ENCODE measurements at regions not wholly inside any gene's neighbourhood (a gene's known extent, or its start where the extent isn't known, plus 50 kb on each side); places are given as distances from the start of the nearest gene placed in this dataset.

- no peaks in the 10 kb centered on the region for H3K4me1 Mint-ChIP-seq
- H3K27ac Mint-ChIP-seq = no peak overlapping the region
- no peak for DNase-seq
- H3K4me3 Mint-ChIP-seq = no peak overlapping the region
- no peak for ATAC-seq
- POLR2A ChIA-PET = no interaction called here
- H3K9me3 Mint-ChIP-seq = peaks cover 0 to 7% (median 0%) of the 10 kb centered on the region in 9 donors
- peaks cover 12 to 45% (median 26%) of the 10 kb centered on the region in 5 donors for H3K27me3 Mint-ChIP-seq
- H3K36me3 Mint-ChIP-seq = no peaks in the 10 kb centered on the region
These were observed 60.4 kb downstream of the FOXI2 start for GRCh38 chr10:127797339-127797738.

- DNase-seq (no peak), ATAC-seq (no peak)
- no peaks in the 10 kb centered on the region for H3K36me3 Mint-ChIP-seq
- peak overlapping the region in 1 of 10 donors; percentile 88 for H3K27ac Mint-ChIP-seq
- no peaks in the 10 kb centered on the region for H3K4me1 Mint-ChIP-seq
- no peak overlapping the region for H3K4me3 Mint-ChIP-seq
- H3K9me3 Mint-ChIP-seq = peaks cover 0 to 7% (median 0%) of the 10 kb centered on the region in 9 donors
- H3K27me3 Mint-ChIP-seq = peaks cover 12 to 49% (median 29%) of the 10 kb centered on the region in 5 donors
- POLR2A ChIA-PET = no interaction called here
These were observed 61.1 kb downstream of the FOXI2 start for GRCh38 chr10:127798111-127798510.

GRCh38 chr10:127801302-127801701 lies 64.3 kb downstream of the FOXI2 start:
- Mint-ChIP-seq H3K36me3 (peaks cover 0 to 4% (median 0%) of the 10 kb centered on the region in 3 donors), H3K4me3 (no peak overlapping the region), H3K27me3 (peaks cover 8 to 35% (median 25%) of the 10 kb centered on the region in 5 donors), H3K27ac (no peak overlapping the region), H3K4me1 (no peaks in the 10 kb centered on the region), H3K9me3 (peaks cover 0 to 4% (median 0%) of the 10 kb centered on the region in 9 donors)
- POLR2A ChIA-PET = no interaction called here
- no peak for ATAC-seq
- no peak for DNase-seq

GRCh38 chr10:127802531-127803095 lies 65.6 kb downstream of the FOXI2 start:
- peaks cover 8 to 35% (median 21%) of the 10 kb centered on the region in 5 donors for H3K27me3 Mint-ChIP-seq
- peaks cover 0 to 4% (median 0%) of the 10 kb centered on the region in 3 donors for H3K36me3 Mint-ChIP-seq
- DNase-seq = no peak
- ATAC-seq = no peak
- H3K4me3 Mint-ChIP-seq = no peak overlapping the region
- H3K9me3 Mint-ChIP-seq = peaks cover 0 to 3% (median 0%) of the 10 kb centered on the region in 9 donors
- POLR2A ChIA-PET = no interaction called here
- no peak overlapping the region for H3K27ac Mint-ChIP-seq
- H3K4me1 Mint-ChIP-seq = no peaks in the 10 kb centered on the region

- POLR2A ChIA-PET = no interaction called here
- ATAC-seq (no peak), DNase-seq (no peak)
These were observed 67.7 kb downstream of the FOXI2 start for GRCh38 chr10:127804696-127805095.

GRCh38 chr10:127805950-127806349 lies 69.0 kb downstream of the FOXI2 start:
- POLR2A ChIA-PET = no interaction called here
- Mint-ChIP-seq H3K9me3 (peaks cover 0 to 6% (median 0%) of the 10 kb centered on the region in 9 donors), H3K4me3 (no peak overlapping the region), H3K36me3 (peaks cover 0 to 4% (median 0%) of the 10 kb centered on the region in 3 donors), H3K27ac (peak overlapping the region in 1 of 10 donors; percentile 2), H3K4me1 (no peaks in the 10 kb centered on the region), H3K27me3 (peaks cover 3 to 25% (median 10%) of the 10 kb centered on the region in 5 donors)
- no peak for ATAC-seq
- no peak for DNase-seq

More at GRCh38 chr10:127804696-127805095, 67.7 kb downstream of the FOXI2 start:
- H3K9me3 Mint-ChIP-seq = peaks cover 0 to 5% (median 0%) of the 10 kb centered on the region in 9 donors
- peaks cover 0 to 4% (median 0%) of the 10 kb centered on the region in 3 donors for H3K36me3 Mint-ChIP-seq
- H3K4me3 Mint-ChIP-seq = no peak overlapping the region
- no peaks in the 10 kb centered on the region for H3K4me1 Mint-ChIP-seq
- peaks cover 2 to 32% (median 14%) of the 10 kb centered on the region in 5 donors for H3K27me3 Mint-ChIP-seq
- no peak overlapping the region for H3K27ac Mint-ChIP-seq

GRCh38 chr10:127812041-127812440 lies 75.1 kb downstream of the FOXI2 start:
- DNase-seq (no peak), ATAC-seq (no peak)
- peaks cover 2 to 28% (median 11%) of the 10 kb centered on the region in 5 donors for H3K27me3 Mint-ChIP-seq
- no peak overlapping the region for H3K4me3 Mint-ChIP-seq
- no peaks in the 10 kb centered on the region for H3K4me1 Mint-ChIP-seq
- no peaks in the 10 kb centered on the region for H3K36me3 Mint-ChIP-seq
- H3K27ac Mint-ChIP-seq = no peak overlapping the region
- peaks cover 0 to 6% (median 0%) of the 10 kb centered on the region in 9 donors for H3K9me3 Mint-ChIP-seq
- POLR2A ChIA-PET = no interaction called here

- peaks cover 2 to 28% (median 11%) of the 10 kb centered on the region in 5 donors for H3K27me3 Mint-ChIP-seq
- H3K4me1 Mint-ChIP-seq = no peaks in the 10 kb centered on the region
- no peaks in the 10 kb centered on the region for H3K36me3 Mint-ChIP-seq
- no peak overlapping the region for H3K4me3 Mint-ChIP-seq
- H3K27ac Mint-ChIP-seq = no peak overlapping the region
- DNase-seq (no peak), ATAC-seq (no peak)
- peaks cover 0 to 6% (median 0%) of the 10 kb centered on the region in 9 donors for H3K9me3 Mint-ChIP-seq
- POLR2A ChIA-PET = no interaction called here
These were observed 76.3 kb downstream of the FOXI2 start for GRCh38 chr10:127813290-127813689.

GRCh38 chr10:127815147-127815546 lies 77.6 kb downstream of the CLRN3 start:
- POLR2A ChIA-PET = no interaction called here
- H3K27ac Mint-ChIP-seq = peak overlapping the region in 1 of 10 donors; percentile 1
- no peaks in the 10 kb centered on the region for H3K4me1 Mint-ChIP-seq
- H3K4me3 Mint-ChIP-seq = no peak overlapping the region
- H3K27me3 Mint-ChIP-seq = peaks cover 2 to 29% (median 11%) of the 10 kb centered on the region in 5 donors
- H3K36me3 Mint-ChIP-seq = no peaks in the 10 kb centered on the region
- DNase-seq (no peak), ATAC-seq (no peak)
- peaks cover 0 to 6% (median 0%) of the 10 kb centered on the region in 9 donors for H3K9me3 Mint-ChIP-seq

GRCh38 chr10:127824826-127825225 lies 67.9 kb downstream of the CLRN3 start:
- ATAC-seq (no peak), DNase-seq (no peak)
- Mint-ChIP-seq H3K4me1 (no peaks in the 10 kb centered on the region), H3K27me3 (peaks cover under 1 to 17% (median 2%) of the 10 kb centered on the region in 5 donors), H3K4me3 (no peak overlapping the region), H3K9me3 (peaks cover 0 to 13% (median 4%) of the 10 kb centered on the region in 9 donors), H3K36me3 (no peaks in the 10 kb centered on the region), H3K27ac (no peak overlapping the region)
- POLR2A ChIA-PET = no interaction called here

GRCh38 chr10:127826154-127826725 lies 66.5 kb downstream of the CLRN3 start:
- Mint-ChIP-seq H3K9me3 (peaks cover 0 to 11% (median 4%) of the 10 kb centered on the region in 9 donors), H3K4me1 (no peaks in the 10 kb centered on the region), H3K27ac (no peak overlapping the region), H3K4me3 (no peak overlapping the region), H3K36me3 (no peaks in the 10 kb centered on the region), H3K27me3 (peaks cover 0 to 12% (median 2%) of the 10 kb centered on the region in 5 donors)
- POLR2A ChIA-PET = no interaction called here
- ATAC-seq (no peak), DNase-seq (no peak)

- Mint-ChIP-seq H3K27ac (no peak overlapping the region), H3K36me3 (no peaks in the 10 kb centered on the region), H3K4me1 (no peaks in the 10 kb centered on the region), H3K9me3 (peaks cover 0 to 7% (median 1%) of the 10 kb centered on the region in 9 donors), H3K27me3 (peaks cover 0 to 14% (median 3%) of the 10 kb centered on the region in 5 donors), H3K4me3 (no peak overlapping the region)
- POLR2A ChIA-PET = no interaction called here
- DNase-seq (no peak), ATAC-seq (no peak)
These were observed 65.2 kb downstream of the CLRN3 start for GRCh38 chr10:127827354-127828140.
